RPMI7951 (cell line): ENCODE measurements at regions not wholly inside any gene's neighbourhood (a gene's known extent, or its start where the extent isn't known, plus 50 kb on each side); places are given as distances from the start of the nearest gene placed in this dataset.

Source experiments
- DNase-seq: peaks from one replicate; pipeline ENCODE4 v3.0.0-alpha.2; 2012; ENCODE audit warnings: low read depth

DNA sequence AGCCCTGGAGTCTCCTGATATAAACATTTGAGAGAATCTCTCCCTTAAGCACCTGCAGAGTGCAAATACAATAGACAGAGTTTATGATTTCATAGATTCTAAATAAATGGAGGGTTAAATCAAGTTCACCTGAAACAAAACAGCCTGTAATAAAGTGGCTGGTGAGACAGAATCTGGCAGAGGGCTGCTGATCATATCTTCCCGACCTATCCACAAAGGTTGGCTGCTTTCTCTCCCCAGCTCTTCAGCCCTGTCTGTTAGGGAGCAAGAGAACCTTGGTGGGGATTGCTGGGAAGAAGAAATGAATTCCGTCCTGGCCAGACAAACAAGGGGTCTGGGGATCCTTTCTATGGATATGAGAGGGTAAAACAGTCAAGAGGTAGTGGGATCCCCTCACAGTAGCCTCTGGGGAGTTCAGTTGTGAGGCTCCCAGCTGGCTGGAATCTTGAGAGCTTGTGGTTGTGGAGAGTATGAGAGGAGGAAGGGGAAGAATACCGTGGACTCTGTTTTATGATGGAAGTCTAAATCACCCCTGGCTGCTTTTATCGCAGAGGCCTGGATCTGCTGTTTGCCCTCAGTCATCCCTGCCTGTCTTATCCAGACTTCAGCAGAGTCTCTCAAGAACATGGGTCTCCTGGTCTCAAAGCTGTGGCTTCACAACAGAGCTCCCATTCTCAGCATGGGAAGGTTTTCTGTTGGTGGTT is 451.3 kb downstream of the NTRK3 start:
- DNase-seq: no peak

DNA sequence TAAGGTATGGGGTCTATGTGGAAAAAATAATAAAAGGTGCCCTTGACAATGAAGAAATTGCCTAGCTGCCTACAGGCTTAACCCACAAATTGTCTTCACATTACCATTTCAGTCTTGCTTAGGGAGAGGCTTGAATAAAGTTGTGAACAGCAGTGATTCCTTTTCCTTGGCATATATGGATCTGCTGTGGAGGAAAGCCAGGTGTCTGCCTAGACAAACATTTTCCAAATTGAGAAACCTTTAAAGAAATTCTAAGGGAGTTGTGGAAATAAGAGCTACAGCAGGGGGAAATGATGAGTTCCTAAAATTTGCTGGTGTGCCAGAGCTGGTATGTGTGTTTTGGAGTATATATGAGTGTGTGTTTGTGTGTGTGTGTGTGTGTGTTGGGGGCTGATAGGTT is 452.1 kb downstream of the NTRK3 start:
- no peak for DNase-seq

DNA sequence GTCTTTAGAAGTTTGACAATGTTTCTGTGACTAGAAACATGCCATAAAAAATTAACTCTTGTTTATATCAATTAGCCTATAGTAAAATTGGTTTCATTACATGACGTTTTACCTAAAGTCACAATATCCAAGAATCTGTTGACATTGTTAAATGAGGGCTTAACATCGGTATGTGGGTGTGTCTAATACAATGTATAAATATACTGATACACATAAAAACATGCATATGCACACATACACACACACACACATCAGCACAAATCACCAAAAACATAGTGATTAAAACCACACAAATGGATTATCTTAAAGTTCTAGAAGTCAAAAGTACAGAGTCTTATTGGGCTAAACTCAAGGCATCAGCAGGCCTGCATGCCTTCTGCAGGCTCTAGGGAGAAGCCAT is 456.7 kb downstream of the NTRK3 start:
- DNase-seq: no peak

DNA sequence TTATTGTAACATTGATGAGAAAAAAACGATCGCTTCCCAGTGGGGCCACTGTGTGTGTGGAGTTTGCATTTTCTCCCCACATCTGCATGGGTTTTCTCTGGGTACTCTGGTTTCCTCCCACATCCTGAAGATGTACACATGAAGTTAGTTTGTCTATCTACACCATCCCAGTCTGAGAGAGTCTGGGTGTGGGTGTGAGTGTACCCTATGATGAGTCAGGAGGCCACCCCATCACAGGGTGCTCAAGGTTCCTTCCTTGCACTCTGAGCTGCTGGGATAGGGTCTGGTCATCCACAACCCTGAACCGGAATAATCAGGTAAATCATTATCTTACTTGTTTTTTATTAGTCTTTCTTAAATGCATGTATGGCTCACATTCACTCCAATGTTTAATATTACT is 457.1 kb downstream of the NTRK3 start:
- no peak for DNase-seq

DNA sequence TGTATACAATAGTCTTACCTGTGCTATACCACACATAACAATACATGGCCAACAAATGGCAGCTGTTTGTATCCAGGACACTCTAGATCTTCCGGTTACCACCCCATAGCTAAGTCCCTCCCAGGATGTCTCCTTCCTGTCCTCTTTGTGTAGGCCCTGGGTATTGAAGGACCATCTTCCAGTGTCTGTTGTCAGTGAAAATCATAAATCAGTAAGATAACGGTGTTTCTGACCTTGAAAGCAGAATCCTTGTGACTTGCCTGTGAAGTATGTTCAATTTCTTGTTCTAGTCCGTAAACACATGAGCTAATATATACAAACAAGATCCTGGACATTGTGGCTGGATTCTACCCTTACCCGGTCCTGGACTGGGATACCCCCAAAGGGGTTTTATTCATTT is 462.8 kb downstream of the NTRK3 start:
- no peak for DNase-seq

DNA sequence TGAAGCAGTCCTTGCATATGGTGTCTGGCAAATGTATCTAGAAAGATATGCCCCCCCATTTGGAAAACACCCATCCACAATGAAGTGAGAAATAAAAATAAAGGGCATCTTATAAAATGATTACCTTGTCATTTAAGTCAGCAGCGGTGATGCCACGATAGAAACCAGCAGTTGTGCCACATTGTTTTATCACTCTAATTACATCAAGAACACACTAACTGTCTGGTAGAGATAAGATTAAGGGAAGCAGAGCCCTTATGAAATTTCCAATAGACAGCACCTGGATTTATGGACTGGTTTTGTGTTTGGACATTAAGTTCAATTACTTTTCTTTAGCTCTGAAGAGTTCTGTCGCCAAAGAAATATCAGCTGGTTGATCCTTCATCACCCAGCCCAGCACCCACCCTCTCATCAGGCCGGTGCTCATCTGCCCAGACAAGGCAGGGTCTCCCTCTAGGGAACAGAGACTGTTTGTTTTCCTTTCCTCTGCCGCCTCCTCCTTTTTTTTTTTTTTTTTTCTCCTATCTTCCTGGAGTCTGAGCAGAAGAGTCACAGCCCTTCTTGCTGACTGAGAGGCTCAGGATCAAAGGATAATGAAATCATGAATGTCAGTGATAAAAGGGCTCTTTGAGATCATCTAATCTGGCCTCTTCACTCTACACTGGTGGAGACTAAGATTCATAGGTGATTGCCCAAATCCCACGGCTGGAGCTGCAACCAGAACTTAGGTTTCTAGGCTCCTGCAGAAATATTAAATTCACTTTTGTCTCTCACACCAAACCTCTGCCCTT is 464.1 kb downstream of the NTRK3 start:
- DNase-seq: no peak

DNA sequence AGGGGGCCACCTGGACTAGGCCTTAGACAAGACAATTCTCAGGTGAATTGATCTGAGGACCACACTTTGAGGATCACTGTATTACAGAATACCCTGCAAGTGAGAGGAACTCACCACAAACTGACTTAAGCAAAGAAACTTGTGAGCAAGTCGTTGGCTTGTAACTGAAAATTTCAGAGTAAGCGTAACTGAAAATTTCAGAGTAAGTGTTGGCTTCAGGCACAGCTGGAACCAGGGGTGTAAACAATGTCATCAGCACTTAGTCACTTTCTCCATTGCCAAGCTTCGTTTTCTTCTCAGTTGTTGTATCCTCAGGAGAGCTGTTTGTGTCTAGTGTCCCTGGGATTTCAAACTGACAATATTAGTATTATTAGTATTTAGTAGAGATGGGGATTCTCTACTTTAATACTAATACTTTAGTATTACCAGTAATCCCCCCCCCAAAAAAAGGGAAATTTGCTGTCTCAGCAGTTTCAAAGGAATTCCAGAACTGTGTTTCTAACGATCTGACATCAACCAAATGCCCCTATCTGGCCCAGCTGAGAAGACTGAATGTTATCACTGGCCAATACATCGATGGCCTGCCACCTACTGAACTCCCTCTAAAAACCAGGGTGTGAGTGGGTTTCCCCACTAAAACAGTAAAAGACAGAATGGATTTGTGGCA is 474.4 kb downstream of the NTRK3 start:
- DNase-seq: no peak

DNA sequence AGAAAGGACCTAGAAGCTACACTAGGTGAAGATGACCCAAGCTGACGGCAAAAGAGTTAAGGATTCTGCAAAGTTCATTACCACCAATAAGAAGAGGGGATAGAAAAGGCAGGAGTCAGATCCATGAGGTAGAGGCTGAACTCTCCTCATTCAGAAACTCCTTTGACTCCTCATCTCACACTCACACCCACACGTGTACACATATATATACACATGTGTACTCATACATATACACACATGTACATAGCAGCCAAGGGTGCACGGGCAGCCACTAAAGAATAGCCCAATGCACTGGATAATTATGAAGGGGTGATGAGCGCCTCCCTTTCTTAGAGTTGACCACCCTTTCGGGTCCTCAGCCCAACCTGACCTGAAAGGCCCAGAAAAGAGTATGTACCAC is 476.8 kb downstream of the NTRK3 start:
- no peak for DNase-seq

DNA sequence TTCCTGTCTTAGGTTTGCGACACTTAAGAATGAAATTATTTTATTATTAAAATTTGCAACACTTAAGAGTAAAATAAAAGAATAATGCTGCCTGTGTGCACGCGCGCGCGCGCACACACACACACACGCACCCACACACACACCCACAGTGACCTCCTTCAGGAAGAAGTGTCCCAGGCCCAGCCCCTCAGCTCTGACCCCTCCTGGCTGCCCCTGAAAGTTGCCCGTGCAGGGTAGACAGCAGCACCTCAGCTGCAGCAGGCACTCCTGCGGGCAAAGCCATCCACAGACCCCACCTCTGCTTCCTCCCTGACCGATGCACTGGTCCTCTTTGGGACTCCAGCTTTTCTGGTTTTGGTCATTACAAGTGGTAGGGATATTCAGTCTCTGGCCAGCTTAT is 478.2 kb downstream of the NTRK3 start:
- DNase-seq: no peak

DNA sequence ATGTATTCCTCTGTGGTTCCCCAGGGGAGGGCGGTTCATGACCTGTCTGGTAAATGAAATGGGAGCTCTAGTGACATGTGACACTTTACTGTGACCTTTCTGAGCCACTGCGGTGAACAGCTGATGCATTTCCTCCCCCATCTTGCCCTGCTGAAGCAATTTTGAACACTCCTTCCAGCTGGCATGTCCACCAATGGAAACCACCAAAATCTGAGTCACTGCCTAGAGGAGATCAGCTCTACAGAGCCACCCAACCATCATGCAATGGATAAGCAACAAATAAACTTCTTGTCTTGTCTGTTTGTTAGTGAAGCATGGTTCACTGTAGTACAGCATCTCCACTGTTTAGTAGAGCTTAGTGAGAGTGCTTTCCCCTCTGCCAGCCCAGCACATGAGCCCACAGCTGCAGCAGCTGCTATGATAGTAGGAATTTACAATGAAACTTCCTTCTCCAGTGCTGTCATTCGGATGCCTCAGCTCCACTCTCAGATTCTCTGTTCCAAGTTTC is 479.4 kb downstream of the NTRK3 start:
- peak; percentile 97 for DNase-seq

DNA sequence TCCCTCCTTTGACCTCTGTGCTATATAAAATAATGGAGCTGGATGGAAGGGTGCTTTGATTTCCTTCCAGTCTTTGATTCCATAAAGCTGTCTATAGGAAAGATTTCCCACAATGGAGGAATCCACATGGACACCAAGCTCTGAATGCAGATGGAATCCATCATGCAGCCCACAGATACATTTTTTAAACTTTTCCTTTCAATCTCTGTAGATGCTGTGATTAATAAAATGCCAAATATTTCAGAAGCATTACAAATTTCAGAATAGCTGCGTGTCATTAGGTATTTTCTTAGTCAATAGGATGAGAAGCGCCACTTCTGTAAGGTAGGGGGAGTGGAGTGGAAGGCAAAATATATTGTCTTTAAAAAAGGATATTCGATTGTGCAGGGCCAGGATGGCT is 489.0 kb downstream of the NTRK3 start:
- no peak for DNase-seq

DNA sequence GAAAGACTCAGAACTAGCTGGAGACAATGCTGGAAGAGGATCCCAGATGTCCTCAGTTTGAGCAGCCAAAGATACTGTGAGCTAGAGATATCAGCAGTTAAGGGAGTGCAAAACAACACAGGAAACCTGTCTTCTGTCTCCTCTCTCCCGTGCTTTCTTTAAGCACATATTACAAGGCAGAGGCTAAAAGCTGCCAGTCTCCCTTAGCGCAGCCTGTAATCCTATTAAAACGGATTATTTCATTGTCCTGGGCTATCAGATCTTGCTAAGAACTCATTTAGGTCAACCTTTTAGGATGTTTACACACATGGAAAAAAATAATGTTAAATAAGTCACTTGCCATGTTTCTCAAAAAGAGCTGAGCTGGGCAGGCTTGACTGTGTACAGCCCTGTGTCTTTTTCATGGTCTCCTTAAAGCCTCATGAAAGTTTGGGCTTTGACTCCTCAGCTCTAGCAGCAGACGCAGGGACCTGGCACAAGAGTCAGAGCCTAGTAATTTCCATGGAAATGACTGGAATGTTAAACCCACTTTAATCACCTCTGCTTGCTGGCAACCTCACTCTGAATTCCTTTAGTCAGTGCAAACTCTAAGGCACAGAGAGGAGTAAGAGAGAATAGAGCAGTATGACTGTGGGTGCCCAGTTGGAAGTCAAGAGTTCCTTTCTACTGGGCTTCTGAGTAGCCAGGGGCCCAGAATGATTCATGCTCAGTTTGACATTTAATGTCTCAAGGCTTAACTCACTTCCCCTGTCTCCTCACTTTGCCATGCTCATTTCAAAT is 491.9 kb downstream of the NTRK3 start:
- DNase-seq: peak; percentile 89

DNA sequence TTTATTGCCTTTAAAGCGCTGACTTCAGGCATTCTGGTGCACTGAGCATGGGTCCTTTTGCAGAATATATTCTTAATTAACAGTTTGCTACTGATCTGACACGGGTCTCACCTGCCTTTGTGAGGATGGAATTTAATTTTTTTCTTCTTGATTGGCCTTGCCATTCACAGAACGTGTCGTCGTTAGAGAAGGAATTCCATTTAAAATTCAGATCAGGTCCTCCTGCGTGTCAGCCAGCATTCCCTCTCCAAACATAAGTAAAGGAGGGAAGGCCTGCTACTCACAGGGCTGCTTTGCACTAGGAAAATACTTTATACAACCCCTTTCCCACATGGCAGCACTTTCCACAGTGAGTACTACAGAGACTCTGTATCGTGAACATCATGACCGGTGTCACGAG is 492.7 kb downstream of the NTRK3 start:
- DNase-seq: no peak

DNA sequence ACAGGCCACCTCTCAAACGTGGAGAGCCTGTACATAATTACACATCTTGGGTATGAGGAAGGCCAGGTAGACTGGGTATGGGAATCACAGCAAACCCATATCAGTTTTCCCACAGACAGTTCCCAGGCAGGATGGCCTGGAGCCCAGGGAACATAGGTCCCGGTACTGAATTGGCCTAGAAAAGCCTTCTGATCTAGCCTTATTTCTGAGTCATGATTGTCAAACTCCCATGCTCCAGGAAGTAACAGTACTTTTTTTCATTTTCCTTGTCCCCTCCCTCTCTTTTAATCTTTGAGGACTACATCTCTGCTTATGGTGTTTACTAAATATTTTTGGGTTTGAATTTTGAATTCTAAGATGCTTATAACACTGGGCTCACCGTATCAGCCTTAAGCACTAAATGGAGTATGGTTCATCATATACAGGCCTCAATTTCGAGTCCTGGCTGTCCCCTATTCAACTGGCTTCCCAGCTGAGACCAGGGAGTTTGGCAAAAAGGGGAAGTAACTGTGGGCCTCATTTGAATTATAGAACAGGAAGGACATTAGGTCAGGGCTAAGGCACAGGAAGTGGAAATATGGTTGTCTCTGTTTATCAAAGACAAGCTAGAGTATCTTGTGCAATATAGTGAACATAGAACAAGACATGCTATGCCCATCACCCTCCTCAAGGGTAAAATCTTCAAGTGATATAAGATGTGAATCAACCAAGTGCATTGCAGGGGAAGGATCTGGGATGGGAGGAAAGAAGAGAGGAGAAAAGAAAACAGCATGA is 494.6 kb downstream of the NTRK3 start:
- DNase-seq: no peak

DNA sequence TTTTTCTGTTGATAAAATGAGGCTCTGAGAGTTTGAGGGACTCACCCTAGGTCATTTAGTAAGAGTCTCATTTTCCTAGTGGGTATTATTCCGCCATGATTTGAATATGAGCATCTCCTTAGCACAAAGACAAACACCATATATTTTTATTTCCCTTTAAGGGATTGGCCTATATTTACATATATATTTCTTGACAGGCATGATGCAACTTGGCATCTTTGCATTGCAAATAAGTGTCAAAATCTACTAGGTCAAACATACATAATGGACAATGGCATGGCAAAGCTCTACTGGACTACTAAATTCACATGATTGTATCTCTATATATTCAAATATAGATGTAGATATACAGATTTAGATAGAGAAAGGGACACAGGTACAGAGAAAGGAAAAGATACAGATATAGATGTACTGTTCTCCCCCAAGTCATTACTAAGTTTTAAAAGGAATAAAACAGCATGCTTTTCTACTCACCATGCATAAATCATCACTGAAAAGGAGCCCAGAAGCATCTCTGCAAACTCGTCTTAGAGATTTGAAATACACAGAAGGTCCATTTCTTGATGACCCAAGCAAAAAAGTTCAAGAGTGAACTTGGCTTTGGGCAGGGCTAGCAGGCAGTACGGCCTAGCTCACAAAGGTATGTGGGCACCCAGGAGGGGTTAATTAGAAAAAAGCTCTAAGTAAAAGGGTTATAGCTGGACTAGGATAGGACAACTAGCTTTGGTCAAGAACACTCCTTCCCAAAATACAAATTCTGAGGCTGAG is 495.8 kb downstream of the NTRK3 start:
- no peak for DNase-seq

DNA sequence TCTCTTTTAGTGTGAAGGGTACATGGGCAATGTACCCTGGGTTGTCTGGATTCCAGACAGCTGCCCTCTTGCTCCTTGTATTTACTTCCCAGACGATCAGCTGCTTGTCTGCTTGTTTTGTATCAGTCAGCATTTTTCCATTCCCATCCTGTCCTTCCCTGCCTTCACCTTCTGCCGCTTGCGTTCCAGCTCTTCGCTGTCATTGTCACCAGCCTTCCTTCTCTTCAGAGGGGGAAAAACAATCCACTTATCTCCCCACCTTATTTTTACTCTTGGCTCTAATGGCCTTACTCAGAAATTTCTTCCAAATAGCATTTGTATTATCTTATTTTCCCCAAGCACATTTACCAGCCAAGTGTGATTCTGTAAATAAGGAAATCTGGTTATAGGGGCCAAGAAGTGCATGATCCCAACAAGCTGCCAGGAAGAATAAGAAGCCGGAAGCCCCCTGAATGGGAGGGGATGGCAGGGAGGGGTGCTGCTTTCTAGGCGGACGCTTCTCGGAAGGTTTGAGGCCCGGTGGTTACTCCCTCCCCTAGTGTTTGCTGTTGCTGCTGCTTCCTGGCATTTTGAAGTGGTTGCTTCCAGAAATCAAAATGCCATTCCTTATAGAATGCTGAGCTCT is 497.6 kb downstream of the NTRK3 start:
- no peak for DNase-seq

DNA sequence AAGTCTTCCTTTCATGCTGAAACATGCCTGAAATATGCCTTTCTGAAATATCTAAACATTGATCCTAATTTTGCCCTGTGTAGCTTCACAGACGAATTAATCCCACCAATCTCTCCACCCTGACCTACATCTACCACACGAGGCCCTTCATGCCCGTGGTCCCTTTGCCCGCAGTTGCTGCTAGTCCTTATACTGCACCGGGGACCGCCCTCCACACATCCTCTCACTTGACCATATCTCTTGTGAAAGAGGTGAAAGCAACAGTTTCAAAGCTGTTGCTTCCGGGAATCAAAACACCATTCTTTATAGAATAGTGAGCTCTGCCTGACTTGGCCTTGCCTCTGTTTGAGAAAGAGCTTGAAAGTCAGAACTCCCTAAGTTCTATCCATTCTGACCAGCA is 499.5 kb downstream of the NTRK3 start:
- no peak for DNase-seq

DNA sequence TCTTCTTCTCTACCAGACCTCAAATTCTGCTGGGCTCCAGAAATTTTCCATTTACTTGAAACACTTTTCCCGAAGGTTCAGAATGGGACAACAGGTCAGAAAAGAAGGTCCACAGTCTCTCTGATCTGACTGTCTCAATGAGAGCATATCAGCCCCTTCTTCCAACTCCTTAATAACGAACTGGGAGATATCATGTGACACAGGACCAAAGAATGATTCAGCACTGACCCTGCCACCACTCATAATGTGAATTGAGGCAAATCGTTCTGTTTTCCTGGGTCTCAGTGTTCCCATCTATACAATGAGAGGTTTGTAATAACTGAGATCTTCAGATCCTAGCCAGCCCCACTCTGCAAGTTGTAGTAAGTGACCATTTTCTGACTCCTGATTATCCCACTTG is 500.5 kb downstream of the NTRK3 start:
- no peak for DNase-seq

DNA sequence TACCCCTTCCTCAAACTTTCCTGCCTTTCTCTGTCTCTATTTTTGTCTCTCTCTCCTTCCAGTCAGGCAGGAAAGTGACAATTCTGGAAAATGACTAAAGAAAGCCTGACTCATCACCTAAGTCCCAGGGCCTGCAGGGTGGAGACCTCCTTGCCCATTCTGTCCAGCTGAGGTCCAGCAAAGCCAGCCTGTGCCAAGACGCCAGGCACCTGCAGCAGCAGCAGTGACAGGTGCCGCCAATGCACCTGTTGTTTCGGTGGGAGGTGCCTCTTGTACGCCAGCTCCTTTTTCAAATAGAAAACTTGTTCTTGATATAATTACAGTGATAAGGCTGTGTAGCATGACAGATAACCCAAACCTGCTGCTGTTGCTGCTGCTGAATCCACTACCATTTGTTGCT is 501.3 kb downstream of the NTRK3 start:
- peak; percentile 57 for DNase-seq

DNA sequence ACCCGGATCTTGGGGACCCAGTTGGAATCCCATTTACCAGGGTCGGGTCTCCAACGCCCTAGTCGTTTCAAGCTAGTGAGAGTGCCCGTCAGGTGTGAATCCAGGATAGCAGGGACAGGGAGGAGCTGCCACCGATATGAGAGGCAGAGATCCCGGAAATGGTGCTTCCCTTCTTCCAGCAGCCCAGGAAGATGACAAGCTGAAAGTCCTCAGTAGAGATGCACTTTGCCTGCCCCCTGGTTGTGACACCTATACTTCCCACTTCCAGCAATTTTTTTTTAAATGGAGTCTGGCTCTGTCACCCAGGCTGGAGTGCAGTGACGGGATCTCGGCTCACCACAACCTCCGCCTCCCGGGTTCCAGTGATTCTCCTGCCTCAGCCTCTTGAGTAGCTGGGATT is 503.0 kb downstream of the NTRK3 start:
- DNase-seq: peak; percentile 32
